Fibroblast of skin of abdomen (primary cell): ENCODE measurements at regions not wholly inside any gene's neighbourhood (a gene's known extent, or its start where the extent isn't known, plus 50 kb on each side); places are given as distances from the start of the nearest gene placed in this dataset.
"Not testable (repeated sequence)": the region's sequence is repeated elsewhere in the genome, so short reads cannot be mapped to it uniquely, and the experiment has no call there.

ENCODE experiments used
- DNase-seq: peaks from one replicate; pipeline ENCODE4 v3.0.0-alpha.2; 2013

GRCh38 chrX:82734140-82734539 lies 774.0 kb upstream of the POU3F4 start:
- DNase-seq, result no peak

- not testable (repeated sequence) for DNase-seq
Observed at GRCh38 chrX:82738313-82738712, 769.8 kb upstream of the POU3F4 start.

GRCh38 chrX:82742351-82742750 lies 765.7 kb upstream of the POU3F4 start:
- DNase-seq, result no peak

- DNase-seq, result not testable (repeated sequence)
Observed at GRCh38 chrX:82745725-82746124, 762.4 kb upstream of the POU3F4 start.

- DNase-seq, result peak; percentile 18
Observed at GRCh38 chrX:82748906-82749505, 759.1 kb upstream of the POU3F4 start.

- DNase-seq, result no peak
Observed at GRCh38 chrX:82756272-82756671, 751.8 kb upstream of the POU3F4 start.

- no peak for DNase-seq
Observed at GRCh38 chrX:82757614-82758013, 750.5 kb upstream of the POU3F4 start.

- DNase-seq, result no peak
Observed at GRCh38 chrX:82764521-82764920, 743.6 kb upstream of the POU3F4 start.

- no peak for DNase-seq
Observed at GRCh38 chrX:82765811-82766210, 742.3 kb upstream of the POU3F4 start.

GRCh38 chrX:82775426-82775825 lies 732.7 kb upstream of the POU3F4 start:
- DNase-seq, result no peak

GRCh38 chrX:82782014-82782413 lies 726.1 kb upstream of the POU3F4 start:
- no peak for DNase-seq

- not testable (repeated sequence) for DNase-seq
Observed at GRCh38 chrX:82812902-82813301, 695.2 kb upstream of the POU3F4 start.

GRCh38 chrX:82813671-82814078 lies 694.4 kb upstream of the POU3F4 start:
- DNase-seq, result peak; percentile 15

GRCh38 chrX:82816001-82816400 lies 692.1 kb upstream of the POU3F4 start:
- DNase-seq, result no peak

- DNase-seq, result no peak
Observed at GRCh38 chrX:82816562-82816961, 691.5 kb upstream of the POU3F4 start.

GRCh38 chrX:82842286-82842685 lies 665.8 kb upstream of the POU3F4 start:
- no peak for DNase-seq

GRCh38 chrX:82848111-82848510 lies 660.0 kb upstream of the POU3F4 start:
- DNase-seq, result no peak
